GM12865 (cell line): ENCODE measurements at regions not wholly inside any gene's neighbourhood (a gene's known extent, or its start where the extent isn't known, plus 50 kb on each side); places are given as distances from the start of the nearest gene placed in this dataset.

Source experiments
- DNase-seq: peaks from one replicate; pipeline ENCODE4 v3.0.0; 2010; ENCODE audit warnings: low read depth
- H3K4me3 ChIP-seq: 2 replicates; pipeline ENCODE4 v1.5.1; 2011; ENCODE audit warnings: mild to moderate bottlenecking, low read depth, low read length, control low read depth
- TF ChIP-seq, protein P1 (sequence below): IDR thresholded peaks from 2 replicates; pipeline ENCODE4 v1.5.1; 2011; ENCODE audit warnings: low read length, control low read depth, low read depth, inconsistent platforms; ENCODE audit not compliant: insufficient read depth; ENCODE audit errors: missing control alignments

DNA sequence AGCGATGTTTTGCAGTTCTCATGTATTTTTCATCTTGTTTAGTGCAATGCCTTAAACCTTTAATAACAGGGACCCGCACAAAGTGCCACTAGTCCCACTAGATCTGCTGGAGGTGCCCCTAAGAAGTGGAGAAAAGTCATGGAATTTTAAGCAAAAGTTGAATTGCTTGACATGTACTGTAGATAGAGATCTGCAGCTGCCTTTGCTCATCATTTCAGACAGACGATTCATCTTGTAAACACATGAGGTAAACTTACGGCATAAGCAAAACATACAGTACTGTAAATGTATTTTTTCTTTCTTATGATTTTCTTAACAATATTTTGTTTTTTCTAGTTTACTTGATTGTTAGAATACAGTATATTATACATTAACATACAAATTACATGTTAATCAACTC is 295.6 kb downstream of the CASP12 start:
- no peak overlapping the region for H3K4me3 ChIP-seq
- DNase-seq: no peak
- TF ChIP-seq, protein P1, sequence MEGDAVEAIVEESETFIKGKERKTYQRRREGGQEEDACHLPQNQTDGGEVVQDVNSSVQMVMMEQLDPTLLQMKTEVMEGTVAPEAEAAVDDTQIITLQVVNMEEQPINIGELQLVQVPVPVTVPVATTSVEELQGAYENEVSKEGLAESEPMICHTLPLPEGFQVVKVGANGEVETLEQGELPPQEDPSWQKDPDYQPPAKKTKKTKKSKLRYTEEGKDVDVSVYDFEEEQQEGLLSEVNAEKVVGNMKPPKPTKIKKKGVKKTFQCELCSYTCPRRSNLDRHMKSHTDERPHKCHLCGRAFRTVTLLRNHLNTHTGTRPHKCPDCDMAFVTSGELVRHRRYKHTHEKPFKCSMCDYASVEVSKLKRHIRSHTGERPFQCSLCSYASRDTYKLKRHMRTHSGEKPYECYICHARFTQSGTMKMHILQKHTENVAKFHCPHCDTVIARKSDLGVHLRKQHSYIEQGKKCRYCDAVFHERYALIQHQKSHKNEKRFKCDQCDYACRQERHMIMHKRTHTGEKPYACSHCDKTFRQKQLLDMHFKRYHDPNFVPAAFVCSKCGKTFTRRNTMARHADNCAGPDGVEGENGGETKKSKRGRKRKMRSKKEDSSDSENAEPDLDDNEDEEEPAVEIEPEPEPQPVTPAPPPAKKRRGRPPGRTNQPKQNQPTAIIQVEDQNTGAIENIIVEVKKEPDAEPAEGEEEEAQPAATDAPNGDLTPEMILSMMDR: no peak

- TF ChIP-seq, protein P1: no peak
- DNase-seq: no peak
- H3K4me3 ChIP-seq: no peak overlapping the region
These were observed 303.9 kb downstream of the CASP12 start for GRCh38 chr11:104594228-104594958.

DNA sequence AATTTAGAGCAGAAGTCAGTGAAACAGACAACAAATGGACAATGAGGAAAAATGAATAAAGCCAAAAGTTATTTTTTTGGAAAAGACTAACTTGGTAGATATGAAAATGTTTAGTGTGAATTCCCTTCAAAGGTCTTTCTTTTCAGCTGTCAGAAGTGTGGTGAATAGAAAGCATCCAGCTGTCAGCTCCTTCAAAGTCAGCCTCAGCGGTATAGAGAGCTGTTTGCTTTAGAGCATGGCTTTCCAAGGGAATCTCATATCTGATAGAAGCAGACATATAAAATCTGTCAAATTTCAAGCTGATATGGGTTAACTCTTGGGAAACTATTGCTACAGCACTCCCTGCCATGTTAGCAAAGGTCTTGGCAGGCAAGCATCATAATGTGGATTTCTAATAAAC is 309.3 kb downstream of the CASP12 start:
- DNase-seq: no peak
- H3K4me3 ChIP-seq: no peak overlapping the region
- TF ChIP-seq, protein P1: no peak

- TF ChIP-seq, protein P1: no peak
- DNase-seq: no peak
- no peak overlapping the region for H3K4me3 ChIP-seq
These were observed 309.8 kb downstream of the CASP12 start for GRCh38 chr11:104588446-104588845.

DNA sequence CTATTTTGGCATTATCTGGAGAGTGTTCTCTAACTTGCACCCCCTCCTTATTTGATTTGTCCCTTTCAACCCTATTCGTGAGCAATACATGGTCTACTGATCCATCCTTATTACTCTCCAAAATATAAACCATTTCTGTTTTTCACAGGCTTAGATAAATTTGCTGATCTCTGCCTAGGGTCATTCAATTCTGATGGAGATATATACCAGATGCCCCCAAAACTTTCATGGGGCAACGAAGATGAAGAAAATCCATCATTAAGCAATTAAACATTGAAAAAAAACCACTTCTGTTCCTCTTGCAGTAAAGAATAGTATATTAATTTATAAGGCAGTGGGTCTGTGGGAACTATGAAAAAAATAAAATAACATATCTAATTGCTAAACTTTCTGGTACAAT is 313.4 kb downstream of the CASP12 start:
- DNase-seq: no peak
- H3K4me3 ChIP-seq: no peak overlapping the region
- TF ChIP-seq, protein P1: no peak

DNA sequence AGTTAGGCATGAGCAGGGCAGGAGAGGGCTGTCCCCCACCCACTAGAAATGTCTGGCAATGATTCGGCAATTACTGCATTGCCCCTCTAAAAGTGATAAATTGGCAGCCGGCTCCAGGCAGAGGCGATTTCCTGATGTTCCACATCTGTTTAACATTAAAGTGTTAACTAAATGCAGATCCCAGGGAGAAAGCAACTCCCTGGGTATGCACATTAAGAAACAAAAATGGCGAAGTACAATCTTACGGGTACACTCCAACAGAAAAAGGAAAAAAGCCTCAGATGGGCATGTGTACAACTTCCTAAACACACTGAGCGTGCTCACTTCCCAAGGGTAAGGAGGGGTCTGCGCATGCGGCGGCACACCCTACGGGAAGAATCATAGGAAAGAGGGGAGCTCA is 314.4 kb downstream of the CASP12 start:
- DNase-seq: no peak
- TF ChIP-seq, protein P1: no peak
- H3K4me3 ChIP-seq: no peak overlapping the region

- TF ChIP-seq, protein P1: no peak
- DNase-seq: no peak
- H3K4me3 ChIP-seq: no peak overlapping the region
These were observed 315.8 kb downstream of the CASP12 start for GRCh38 chr11:104582431-104582830.
